Retinal pigment epithelial cell (primary cell): ENCODE measurements at regions not wholly inside any gene's neighbourhood (a gene's known extent, or its start where the extent isn't known, plus 50 kb on each side); places are given as distances from the start of the nearest gene placed in this dataset.
"Not testable (repeated sequence)": the region's sequence is repeated elsewhere in the genome, so short reads cannot be mapped to it uniquely, and the experiment has no call there.

Experiments
- DNase-seq: peaks from one replicate; pipeline ENCODE4 v3.0.0-alpha.2; 2010; ENCODE audit warnings: low read depth
- H3K4me3 ChIP-seq: 2 replicates; pipeline ENCODE4 v1.5.1; 2011; ENCODE audit warnings: mild to moderate bottlenecking, low read length, control low read depth, moderate library complexity
- TF ChIP-seq, protein P1 (sequence below): conservative IDR thresholded peaks from 2 replicates; pipeline ENCODE4 v1.5.1; 2011; ENCODE audit warnings: low read depth, low read length, control low read depth, inconsistent platforms

DNA sequence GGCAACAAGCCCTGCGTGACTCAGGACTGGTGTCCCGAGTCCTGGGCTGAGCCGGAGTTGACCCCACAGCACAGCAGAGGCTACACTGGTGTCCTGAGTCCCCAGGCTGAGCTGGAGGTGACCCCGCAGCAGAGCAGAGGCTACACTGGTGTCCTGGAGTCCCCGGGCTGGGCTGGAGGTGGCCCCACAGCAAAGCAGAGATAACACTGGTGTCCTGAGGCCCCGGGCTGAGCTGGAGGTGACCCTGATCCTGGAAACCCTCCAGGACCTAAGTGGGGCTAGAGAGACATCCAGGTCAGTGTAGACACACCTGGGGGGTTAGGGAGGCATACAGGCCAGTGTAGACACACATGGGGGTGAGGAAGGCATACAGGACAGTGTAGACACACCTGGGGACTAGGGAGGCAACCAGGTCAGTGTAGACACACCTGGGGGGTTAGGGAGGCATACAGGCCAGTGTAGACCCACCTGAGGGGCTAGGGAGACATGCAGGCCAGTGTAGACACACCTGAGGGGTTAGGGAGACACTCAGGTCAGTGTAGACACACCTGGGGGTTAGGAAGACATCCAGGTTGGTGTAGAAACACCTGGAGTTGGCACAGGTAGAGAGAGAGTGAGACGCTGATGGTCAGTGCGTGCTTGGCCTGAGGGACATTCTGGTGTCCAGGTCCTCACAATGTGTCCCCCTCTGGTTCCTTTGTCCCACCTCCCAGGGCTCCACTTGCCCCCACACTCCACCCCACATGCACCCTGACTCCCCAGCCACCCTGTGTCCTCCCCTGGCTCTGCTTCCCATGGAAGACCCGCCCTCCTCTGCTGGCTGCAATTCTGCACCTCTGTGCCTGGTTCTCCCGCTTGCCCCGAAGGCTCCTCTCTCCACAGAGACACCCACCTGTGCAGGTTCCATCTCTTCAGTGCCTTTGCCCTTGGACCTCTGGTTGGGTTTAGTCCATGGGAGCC lies 321.6 kb upstream of the SFSWAP start:
- no peak overlapping the region for H3K4me3 ChIP-seq
- TF ChIP-seq, protein P1, sequence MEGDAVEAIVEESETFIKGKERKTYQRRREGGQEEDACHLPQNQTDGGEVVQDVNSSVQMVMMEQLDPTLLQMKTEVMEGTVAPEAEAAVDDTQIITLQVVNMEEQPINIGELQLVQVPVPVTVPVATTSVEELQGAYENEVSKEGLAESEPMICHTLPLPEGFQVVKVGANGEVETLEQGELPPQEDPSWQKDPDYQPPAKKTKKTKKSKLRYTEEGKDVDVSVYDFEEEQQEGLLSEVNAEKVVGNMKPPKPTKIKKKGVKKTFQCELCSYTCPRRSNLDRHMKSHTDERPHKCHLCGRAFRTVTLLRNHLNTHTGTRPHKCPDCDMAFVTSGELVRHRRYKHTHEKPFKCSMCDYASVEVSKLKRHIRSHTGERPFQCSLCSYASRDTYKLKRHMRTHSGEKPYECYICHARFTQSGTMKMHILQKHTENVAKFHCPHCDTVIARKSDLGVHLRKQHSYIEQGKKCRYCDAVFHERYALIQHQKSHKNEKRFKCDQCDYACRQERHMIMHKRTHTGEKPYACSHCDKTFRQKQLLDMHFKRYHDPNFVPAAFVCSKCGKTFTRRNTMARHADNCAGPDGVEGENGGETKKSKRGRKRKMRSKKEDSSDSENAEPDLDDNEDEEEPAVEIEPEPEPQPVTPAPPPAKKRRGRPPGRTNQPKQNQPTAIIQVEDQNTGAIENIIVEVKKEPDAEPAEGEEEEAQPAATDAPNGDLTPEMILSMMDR, result no peak
- DNase-seq, result no peak

- no peak for DNase-seq
- H3K4me3 ChIP-seq, result no peak overlapping the region
- TF ChIP-seq, protein P1, result no peak
Measured at GRCh38 chr12:131390412-131391334, 320.2 kb upstream of the SFSWAP start.

DNA sequence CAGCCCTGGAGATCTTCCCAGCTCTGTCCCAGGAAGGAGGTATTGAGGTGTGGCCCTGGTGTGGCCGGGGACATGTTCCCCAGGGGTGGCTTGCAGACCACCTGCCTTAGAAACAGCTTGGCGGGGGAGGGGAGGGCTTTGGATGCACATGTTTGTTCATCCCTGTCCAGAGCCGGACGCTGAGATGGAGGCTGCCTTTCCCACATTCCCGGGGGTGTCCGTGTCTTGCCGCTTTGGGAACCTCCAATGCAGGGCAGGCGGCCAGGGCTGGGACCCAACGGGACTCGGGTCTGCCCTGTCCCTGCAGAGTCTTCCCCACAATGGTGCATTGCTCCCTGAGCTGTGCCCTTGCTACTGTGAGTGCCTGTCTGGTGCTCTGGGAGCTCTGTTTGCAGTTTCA lies 319.5 kb upstream of the SFSWAP start:
- TF ChIP-seq, protein P1, result no peak
- DNase-seq, result no peak

GRCh38 chr12:131394752-131395151 lies 316.1 kb upstream of the SFSWAP start:
- DNase-seq, result not testable (repeated sequence)

More for the DNA sequence above, 319.5 kb upstream of the SFSWAP start:
- H3K4me3 ChIP-seq, result no peak overlapping the region

DNA sequence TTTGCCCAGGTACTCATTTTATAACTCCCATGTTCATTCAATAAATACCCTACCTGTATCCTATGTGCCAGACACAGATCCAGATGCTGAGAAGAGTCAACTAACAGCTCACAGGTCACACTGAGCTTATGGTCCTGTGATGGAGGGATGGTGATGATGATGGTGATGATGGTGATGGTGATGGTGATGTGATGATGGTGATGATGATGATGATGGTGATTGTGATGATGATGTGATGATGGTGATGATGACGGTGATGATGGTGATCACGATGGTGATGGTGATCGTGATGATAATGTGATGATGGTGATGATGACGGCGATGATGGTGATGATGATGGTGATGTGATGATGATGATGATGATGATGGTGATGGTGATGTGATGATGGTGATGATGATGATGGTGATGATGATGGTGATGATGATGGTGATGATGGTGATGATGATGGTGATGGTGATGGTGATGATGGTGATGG lies 315.6 kb upstream of the SFSWAP start:
- not testable (repeated sequence) for DNase-seq, H3K4me3 ChIP-seq

More at GRCh38 chr12:131394752-131395151, 316.1 kb upstream of the SFSWAP start:
- not testable (repeated sequence) for H3K4me3 ChIP-seq

- TF ChIP-seq, protein P1, result no peak
- H3K4me3 ChIP-seq, result no peak overlapping the region
- no peak for DNase-seq
Measured at GRCh38 chr12:131395971-131396573, 314.8 kb upstream of the SFSWAP start.

- DNase-seq, result no peak
- H3K4me3 ChIP-seq, result no peak overlapping the region
- TF ChIP-seq, protein P1, result no peak
Measured at GRCh38 chr12:131397493-131398181, 313.3 kb upstream of the SFSWAP start.
